BLaER1 (cell line): ENCODE measurements at regions not wholly inside any gene's neighbourhood (a gene's known extent, or its start where the extent isn't known, plus 50 kb on each side); places are given as distances from the start of the nearest gene placed in this dataset.

Experiments used
- H3K27ac ChIP-seq: shearing (Covaris generic); formaldehyde crosslinking; 2 replicates; pipeline ENCODE4 v1.8.1; 2022
- H3K27me3 ChIP-seq: shearing (Covaris generic); formaldehyde crosslinking; 2 replicates; pipeline ENCODE4 v1.8.1; 2022
- H3K36me3 ChIP-seq: shearing (Covaris generic); formaldehyde crosslinking; 2 replicates; pipeline ENCODE4 v1.8.1; 2022
- H3K4me1 ChIP-seq: shearing (Covaris generic); formaldehyde crosslinking; 2 replicates; pipeline ENCODE4 v1.8.1; 2022
- H3K4me2 ChIP-seq: shearing (Covaris generic); formaldehyde crosslinking; 2 replicates; pipeline ENCODE4 v1.8.1; 2022
- H3K4me3 ChIP-seq: shearing (Covaris generic); formaldehyde crosslinking; 2 replicates; pipeline ENCODE4 v1.8.1; 2022
- H3K9ac ChIP-seq: shearing (Covaris generic); formaldehyde crosslinking; 2 replicates; pipeline ENCODE4 v1.8.1; 2022
- H3K9me3 ChIP-seq: shearing (Covaris generic); formaldehyde crosslinking; 2 replicates; pipeline ENCODE4 v1.8.1; 2022
- H4K20me1 ChIP-seq: shearing (Covaris generic); formaldehyde crosslinking; 2 replicates; pipeline ENCODE4 v1.8.1; 2022
- Cebpa-rat ChIP-seq: shearing (Covaris generic); IDR thresholded peaks from 2 replicates; pipeline ENCODE4 v1.8.1; 2022

- H3K9me3 ChIP-seq = no peaks in the 10 kb centered on the region
- H3K4me2 ChIP-seq = no peak overlapping the region
- TF ChIP-seq Cebpa-rat = no peak
- H3K27ac ChIP-seq = no peak overlapping the region
- H3K36me3 ChIP-seq = no peaks in the 10 kb centered on the region
- H3K4me3 ChIP-seq = no peak overlapping the region
- no peaks in the 10 kb centered on the region for H3K27me3 ChIP-seq
- no peak overlapping the region for H3K9ac ChIP-seq
- peaks cover 3% of the 10 kb centered on the region; the same call in 1 of the 2 replicates for H3K4me1 ChIP-seq
- no peaks in the 10 kb centered on the region for H4K20me1 ChIP-seq
Observed at GRCh38 chr4:138770818-138771217, 244.8 kb upstream of the NOCT start.

GRCh38 chr4:138766332-138766731 lies 249.2 kb upstream of the NOCT start:
- H3K36me3 ChIP-seq = no peaks in the 10 kb centered on the region
- TF ChIP-seq Cebpa-rat = no peak

GRCh38 chr4:138765442-138765841 lies 250.1 kb upstream of the NOCT start:
- H3K27ac ChIP-seq = no peak overlapping the region
- no peaks in the 10 kb centered on the region for H3K27me3 ChIP-seq
- H3K36me3 ChIP-seq = no peaks in the 10 kb centered on the region
- H3K9ac ChIP-seq = no peak overlapping the region
- H3K4me1 ChIP-seq = no peaks in the 10 kb centered on the region
- no peak overlapping the region for H3K4me3 ChIP-seq
- TF ChIP-seq Cebpa-rat = no peak
- H3K4me2 ChIP-seq = no peak overlapping the region
- no peaks in the 10 kb centered on the region for H3K9me3 ChIP-seq
- no peaks in the 10 kb centered on the region for H4K20me1 ChIP-seq

More at GRCh38 chr4:138766332-138766731, 249.2 kb upstream of the NOCT start:
- Histone ChIP-seq H3K9ac (no peak overlapping the region), H3K27me3 (no peaks in the 10 kb centered on the region), H3K4me2 (no peak overlapping the region), H3K27ac (no peak overlapping the region), H3K9me3 (no peaks in the 10 kb centered on the region), H3K4me1 (no peaks in the 10 kb centered on the region), H4K20me1 (no peaks in the 10 kb centered on the region), H3K4me3 (no peak overlapping the region)

GRCh38 chr4:138761638-138762220 lies 253.9 kb upstream of the NOCT start:
- H3K9me3 ChIP-seq = no peaks in the 10 kb centered on the region
- no peak for TF ChIP-seq Cebpa-rat
- H3K27ac ChIP-seq = no peak overlapping the region
- H3K9ac ChIP-seq = no peak overlapping the region
- no peaks in the 10 kb centered on the region for H3K4me1 ChIP-seq
- H4K20me1 ChIP-seq = no peaks in the 10 kb centered on the region
- H3K36me3 ChIP-seq = no peaks in the 10 kb centered on the region
- no peak overlapping the region for H3K4me3 ChIP-seq
- H3K4me2 ChIP-seq = no peak overlapping the region
- H3K27me3 ChIP-seq = no peaks in the 10 kb centered on the region

GRCh38 chr4:138759554-138759902 lies 256.1 kb upstream of the NOCT start:
- no peaks in the 10 kb centered on the region for H3K36me3 ChIP-seq
- no peaks in the 10 kb centered on the region for H3K9me3 ChIP-seq
- H3K27me3 ChIP-seq = no peaks in the 10 kb centered on the region
- no peaks in the 10 kb centered on the region for H3K4me1 ChIP-seq
- no peak overlapping the region for H3K4me3 ChIP-seq
- no peak for TF ChIP-seq Cebpa-rat
- H4K20me1 ChIP-seq = no peaks in the 10 kb centered on the region
- H3K4me2 ChIP-seq = no peak overlapping the region
- no peak overlapping the region for H3K27ac ChIP-seq
- H3K9ac ChIP-seq = no peak overlapping the region

- no peak overlapping the region for H3K4me2 ChIP-seq
- no peak overlapping the region for H3K27ac ChIP-seq
- H3K4me3 ChIP-seq = no peak overlapping the region
- TF ChIP-seq Cebpa-rat = no peak
- H4K20me1 ChIP-seq = no peaks in the 10 kb centered on the region
- H3K9me3 ChIP-seq = no peaks in the 10 kb centered on the region
- no peak overlapping the region for H3K9ac ChIP-seq
- no peaks in the 10 kb centered on the region for H3K27me3 ChIP-seq
- no peaks in the 10 kb centered on the region for H3K36me3 ChIP-seq
- H3K4me1 ChIP-seq = no peaks in the 10 kb centered on the region
Observed at GRCh38 chr4:138758876-138759553, 256.6 kb upstream of the NOCT start.

GRCh38 chr4:138758196-138758595 lies 257.4 kb upstream of the NOCT start:
- peaks cover 2% of the 10 kb centered on the region for H3K9me3 ChIP-seq
- no peak for TF ChIP-seq Cebpa-rat
- H3K27me3 ChIP-seq = no peaks in the 10 kb centered on the region
- H3K4me2 ChIP-seq = no peak overlapping the region
- H3K9ac ChIP-seq = no peak overlapping the region
- H3K36me3 ChIP-seq = no peaks in the 10 kb centered on the region
- no peaks in the 10 kb centered on the region for H4K20me1 ChIP-seq
- no peak overlapping the region for H3K27ac ChIP-seq
- no peak overlapping the region for H3K4me3 ChIP-seq
- H3K4me1 ChIP-seq = no peaks in the 10 kb centered on the region

GRCh38 chr4:138757432-138757831 lies 258.1 kb upstream of the NOCT start:
- no peaks in the 10 kb centered on the region for H3K27me3 ChIP-seq
- H3K36me3 ChIP-seq = no peaks in the 10 kb centered on the region
- no peak for TF ChIP-seq Cebpa-rat
- H3K4me1 ChIP-seq = no peaks in the 10 kb centered on the region
- no peak overlapping the region for H3K9ac ChIP-seq
- no peak overlapping the region for H3K4me3 ChIP-seq
- no peak overlapping the region for H3K4me2 ChIP-seq
- H4K20me1 ChIP-seq = no peaks in the 10 kb centered on the region
- H3K27ac ChIP-seq = no peak overlapping the region
- peaks cover 9% of the 10 kb centered on the region for H3K9me3 ChIP-seq

GRCh38 chr4:138756519-138756918 lies 259.1 kb upstream of the NOCT start:
- H3K27me3 ChIP-seq = no peaks in the 10 kb centered on the region
- H3K9ac ChIP-seq = no peak overlapping the region
- no peaks in the 10 kb centered on the region for H4K20me1 ChIP-seq
- no peaks in the 10 kb centered on the region for H3K36me3 ChIP-seq
- no peaks in the 10 kb centered on the region for H3K4me1 ChIP-seq
- H3K9me3 ChIP-seq = peaks cover 14% of the 10 kb centered on the region
- H3K4me2 ChIP-seq = no peak overlapping the region
- H3K4me3 ChIP-seq = no peak overlapping the region
- no peak for TF ChIP-seq Cebpa-rat
- H3K27ac ChIP-seq = no peak overlapping the region

- no peak overlapping the region for H3K27ac ChIP-seq
- H3K9me3 ChIP-seq = peaks cover 14% of the 10 kb centered on the region
- no peaks in the 10 kb centered on the region for H3K36me3 ChIP-seq
- H4K20me1 ChIP-seq = no peaks in the 10 kb centered on the region
- H3K4me2 ChIP-seq = no peak overlapping the region
- no peaks in the 10 kb centered on the region for H3K4me1 ChIP-seq
- no peak overlapping the region for H3K9ac ChIP-seq
- TF ChIP-seq Cebpa-rat = no peak
- H3K4me3 ChIP-seq = no peak overlapping the region
- H3K27me3 ChIP-seq = no peaks in the 10 kb centered on the region
Observed at GRCh38 chr4:138751309-138751708, 264.3 kb upstream of the NOCT start.
